Ammon's horn (tissue), 1 donor: ENCODE measurements at regions not wholly inside any gene's neighbourhood (a gene's known extent, or its start where the extent isn't known, plus 50 kb on each side); places are given as distances from the start of the nearest gene placed in this dataset.
"Not testable (repeated sequence)": the region's sequence is repeated elsewhere in the genome, so short reads cannot be mapped to it uniquely, and the experiment has no call there.

Experiments used
- DNase-seq: peaks from one replicate; pipeline ENCODE4 v3.0.0-alpha.2; 2016; ENCODE audit warnings: low spot score

DNA sequence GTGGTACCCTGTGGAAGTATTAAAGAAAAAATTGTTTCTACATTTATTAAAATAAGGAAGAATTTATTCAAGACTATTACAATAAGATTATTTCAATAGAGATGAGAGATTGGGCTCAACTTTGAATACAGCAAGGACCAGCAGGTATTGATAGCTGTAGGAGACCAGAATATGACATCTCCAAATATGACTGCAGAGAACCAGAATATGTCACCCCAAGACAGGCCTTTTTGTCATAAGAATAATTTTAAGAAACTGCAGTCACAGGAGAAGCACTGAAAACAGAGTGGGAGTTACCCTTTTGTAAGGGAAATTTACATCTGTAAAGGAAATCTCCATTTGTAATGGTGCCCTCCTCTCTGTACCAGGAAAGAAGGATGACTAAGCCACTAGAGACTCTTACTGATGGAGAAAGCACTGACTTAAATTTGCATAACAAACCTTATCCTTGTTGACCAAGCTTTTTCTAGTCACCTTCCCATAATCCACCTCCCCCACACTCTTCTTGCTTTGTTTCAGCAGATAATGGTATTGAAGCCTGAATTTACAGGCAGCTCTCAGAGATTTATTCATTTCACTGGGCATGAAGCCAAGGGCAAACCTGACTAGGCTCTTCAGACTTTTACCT, 145.1 kb upstream of the RMP24 start:
- DNase-seq, result no peak

DNA sequence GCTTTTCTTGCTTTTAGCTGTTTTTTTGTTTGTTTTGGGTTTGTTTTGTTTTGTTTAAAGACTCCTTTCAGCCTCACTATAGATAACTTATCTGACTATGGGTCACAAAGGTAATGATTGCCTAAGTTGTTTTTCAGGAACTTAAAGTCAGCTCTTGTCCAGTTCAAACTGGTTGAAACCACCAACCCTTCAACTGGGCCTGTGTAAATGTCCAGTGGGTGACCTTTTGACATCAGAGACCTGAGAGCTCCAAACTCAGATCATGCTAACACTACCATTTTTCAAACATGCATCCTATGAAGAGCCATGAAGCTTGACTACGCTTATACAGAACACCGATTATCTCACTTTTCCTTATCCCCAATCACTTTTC, 144.6 kb upstream of the RMP24 start:
- DNase-seq, result no peak

DNA sequence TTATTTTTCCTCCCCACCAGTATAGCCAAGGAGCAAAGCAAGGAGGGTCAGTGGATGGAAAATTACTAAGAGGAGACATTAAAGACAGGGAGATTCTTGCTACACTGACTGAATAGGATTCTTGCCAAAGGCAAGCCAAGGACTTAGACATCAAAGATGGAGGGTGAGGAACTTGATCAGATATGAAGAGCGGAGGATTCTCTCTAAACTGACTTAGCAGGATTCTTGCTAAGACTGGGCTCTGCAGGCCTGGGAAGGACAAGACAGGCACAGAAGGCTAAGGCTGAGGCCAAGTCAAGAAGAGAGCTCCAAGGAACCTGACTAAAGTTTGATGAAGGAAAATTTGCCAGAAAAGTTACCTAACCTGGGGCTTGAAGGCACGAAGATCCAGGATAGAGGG, 143.9 kb upstream of the RMP24 start:
- no peak for DNase-seq

DNA sequence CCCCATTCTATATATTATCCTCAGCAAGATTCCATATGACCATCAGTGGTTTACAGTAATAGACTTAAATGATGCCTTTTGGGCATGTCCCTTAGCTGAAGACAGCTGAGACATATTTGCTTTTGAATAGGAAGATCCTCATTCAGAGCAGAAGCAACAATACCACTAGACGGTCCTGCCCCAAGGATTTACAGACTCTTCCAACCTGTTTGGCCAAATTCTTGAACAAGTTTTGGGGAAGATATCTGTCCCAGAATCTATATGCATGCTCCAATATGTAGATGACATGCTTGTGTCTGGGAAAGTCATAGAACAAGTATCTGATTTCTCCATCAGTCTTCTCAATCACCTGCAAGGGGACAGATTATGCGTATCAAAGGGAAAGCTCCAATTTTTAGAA, 137.1 kb upstream of the RMP24 start:
- DNase-seq, result no peak

GRCh38 chr18:35835833-35836232, 136.6 kb upstream of the RMP24 start:
- DNase-seq, result no peak

DNA sequence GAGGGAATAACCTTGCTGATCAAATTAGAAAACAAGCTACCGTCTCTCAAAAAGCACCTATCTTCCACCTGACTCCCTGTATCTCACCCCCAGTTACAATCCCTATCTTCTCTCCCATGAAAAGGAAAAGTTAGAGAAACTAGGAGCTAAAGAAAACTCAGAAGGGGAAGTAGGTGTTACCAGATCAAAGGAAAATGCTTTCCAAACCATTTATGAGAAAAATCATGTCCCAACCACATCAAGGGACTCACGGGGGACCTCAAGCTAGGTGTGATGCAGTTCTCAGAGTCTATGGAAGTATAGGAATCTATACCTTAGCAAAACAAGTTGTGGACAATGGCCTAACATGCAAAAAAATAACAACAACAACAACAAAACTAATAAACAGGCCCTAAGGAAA, 135.5 kb upstream of the RMP24 start:
- DNase-seq, result no peak

DNA sequence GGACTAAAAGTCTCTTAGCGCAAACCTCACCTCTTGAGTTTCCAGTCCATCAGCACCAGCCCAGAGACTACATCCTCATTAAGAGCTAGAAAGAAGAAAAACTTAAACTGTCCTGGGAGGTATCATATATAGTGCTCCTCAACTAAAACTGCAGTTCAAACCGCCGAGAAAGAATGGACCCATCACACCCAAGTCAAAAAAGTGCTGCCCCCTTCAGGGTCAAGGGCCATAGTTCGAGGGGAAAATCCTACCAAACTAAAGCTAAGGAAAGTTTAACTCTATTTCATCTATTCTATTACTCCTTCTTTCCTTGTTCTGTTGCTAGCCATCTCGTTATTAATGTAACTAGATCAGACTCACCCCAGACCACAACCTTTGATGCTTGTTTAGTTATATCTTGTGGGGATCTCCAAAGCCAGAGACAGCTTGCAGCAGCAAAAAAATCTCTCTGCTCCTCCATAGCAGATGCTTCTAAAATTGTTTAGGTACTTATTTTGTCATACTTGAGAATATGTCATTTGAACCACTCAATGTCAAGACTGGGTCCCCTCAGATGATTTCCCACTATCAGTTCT, 134.5 kb upstream of the RMP24 start:
- no peak for DNase-seq

GRCh38 chr18:35841283-35841682, 131.2 kb upstream of the RMP24 start:
- no peak for DNase-seq

- no peak for DNase-seq
These were observed 129.9 kb upstream of the RMP24 start for GRCh38 chr18:35842536-35842935.

DNA sequence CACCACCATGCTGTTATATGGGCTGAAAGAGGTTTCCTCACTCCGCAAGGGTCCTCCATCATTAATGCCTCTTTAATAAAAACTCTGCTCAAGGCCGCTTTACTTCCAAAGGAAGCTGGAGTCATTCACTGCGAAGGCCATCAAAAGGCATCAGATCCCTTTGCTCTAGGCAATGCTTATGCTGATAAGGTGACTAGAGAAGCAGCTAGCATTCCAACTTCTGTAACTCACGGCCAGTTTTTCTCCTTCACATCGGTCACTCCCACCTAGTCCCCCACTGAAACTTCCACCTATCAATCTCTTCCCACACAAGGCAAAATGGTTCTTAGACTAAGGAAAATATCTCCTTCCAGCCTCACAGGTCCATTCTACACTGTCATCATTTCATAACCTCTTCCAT, 124.2 kb upstream of the RMP24 start:
- not testable (repeated sequence) for DNase-seq

GRCh38 chr18:35849241-35849640, 123.2 kb upstream of the RMP24 start:
- not testable (repeated sequence) for DNase-seq

- DNase-seq, result no peak
These were observed 121.1 kb upstream of the RMP24 start for GRCh38 chr18:35851286-35851970.

DNA sequence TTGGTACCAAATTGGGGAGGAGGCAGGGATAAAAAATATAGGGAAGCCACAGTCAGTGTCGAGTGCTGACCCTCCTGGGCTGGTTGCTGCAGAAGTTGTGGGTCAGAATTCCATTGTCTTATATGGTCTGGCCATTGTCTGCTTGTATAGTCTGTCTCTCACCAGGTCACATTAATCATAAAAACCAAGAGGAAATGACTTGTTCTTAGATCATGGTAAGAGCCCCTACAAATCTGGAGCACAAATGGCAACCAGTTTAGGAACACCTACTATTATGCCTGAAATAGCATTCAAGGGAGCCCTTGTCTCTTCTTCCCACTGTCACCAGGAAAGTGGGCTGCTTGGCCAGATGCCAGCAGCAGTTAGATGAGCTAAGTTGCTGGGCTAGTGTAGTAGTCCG, 119.7 kb upstream of the RMP24 start:
- DNase-seq, result no peak

DNA sequence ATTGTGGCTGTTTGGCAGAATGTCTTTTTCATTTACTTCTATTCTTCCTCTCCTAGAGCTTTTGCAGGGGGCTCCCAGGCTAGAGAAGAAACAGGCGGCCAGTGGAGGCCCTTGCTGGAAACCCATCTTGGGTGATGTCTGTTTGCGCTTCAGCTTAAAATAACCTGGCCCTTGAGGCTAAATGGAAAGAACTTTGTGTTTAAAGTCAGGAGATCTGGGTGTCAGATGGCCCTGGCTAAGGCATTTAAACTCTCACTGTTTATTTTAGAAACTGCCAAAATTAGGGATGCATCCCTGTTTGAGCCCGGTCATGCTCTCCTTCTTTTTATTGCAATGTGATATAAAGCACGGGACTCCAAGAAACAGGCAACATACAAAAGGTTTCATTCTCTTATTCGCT, 118.4 kb upstream of the RMP24 start:
- no peak for DNase-seq

DNA sequence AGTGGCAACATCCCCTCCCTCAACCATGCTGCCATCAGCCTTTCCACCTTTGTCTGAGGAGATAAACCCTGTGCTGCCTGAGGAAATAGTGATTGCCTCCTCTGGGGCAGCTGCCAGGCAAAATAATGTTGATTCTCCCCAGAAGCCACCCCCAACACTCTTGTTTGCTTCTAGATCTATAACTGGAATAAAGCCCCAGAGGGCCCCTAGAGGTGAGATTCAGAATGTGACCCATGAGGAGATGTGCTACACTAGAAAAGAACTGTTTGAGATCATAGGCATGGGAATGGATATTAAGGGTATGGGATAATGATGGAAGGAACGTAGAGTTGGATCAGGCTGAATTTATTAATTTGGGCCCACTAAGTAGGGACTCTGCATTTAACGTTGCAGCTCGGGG, 116.3 kb upstream of the RMP24 start:
- no peak for DNase-seq

GRCh38 chr18:35856721-35857120, 115.8 kb upstream of the RMP24 start:
- DNase-seq, result not testable (repeated sequence)

GRCh38 chr18:35857581-35857980, 114.9 kb upstream of the RMP24 start:
- not testable (repeated sequence) for DNase-seq

- peak; percentile 10 for DNase-seq
These were observed 110.9 kb upstream of the RMP24 start for GRCh38 chr18:35861367-35862118.

GRCh38 chr18:35862119-35862640, 110.3 kb upstream of the RMP24 start:
- DNase-seq, result no peak

DNA sequence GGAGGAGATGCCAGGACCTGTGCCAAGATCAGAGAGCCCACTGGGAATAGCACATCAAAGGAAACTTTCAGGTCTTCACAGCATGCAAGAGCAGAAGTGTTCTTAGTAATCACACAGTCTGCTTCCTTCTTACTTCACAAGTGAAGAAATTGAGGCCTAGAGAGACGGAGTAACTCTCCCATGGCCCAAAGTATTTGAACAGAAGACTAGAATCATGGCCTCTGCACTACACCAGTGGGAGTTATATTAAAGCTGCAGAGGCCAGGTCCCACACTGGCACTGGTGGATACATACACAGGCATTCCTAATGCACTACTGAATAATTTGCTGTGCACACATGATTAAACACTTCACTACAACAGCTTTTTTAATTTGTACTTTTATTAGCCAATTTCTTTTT, 107.6 kb upstream of the RMP24 start:
- no peak for DNase-seq

- no peak for DNase-seq
These were observed 103.6 kb upstream of the RMP24 start for GRCh38 chr18:35868915-35869314.

GRCh38 chr18:35871337-35871736, 101.1 kb upstream of the RMP24 start:
- no peak for DNase-seq

DNA sequence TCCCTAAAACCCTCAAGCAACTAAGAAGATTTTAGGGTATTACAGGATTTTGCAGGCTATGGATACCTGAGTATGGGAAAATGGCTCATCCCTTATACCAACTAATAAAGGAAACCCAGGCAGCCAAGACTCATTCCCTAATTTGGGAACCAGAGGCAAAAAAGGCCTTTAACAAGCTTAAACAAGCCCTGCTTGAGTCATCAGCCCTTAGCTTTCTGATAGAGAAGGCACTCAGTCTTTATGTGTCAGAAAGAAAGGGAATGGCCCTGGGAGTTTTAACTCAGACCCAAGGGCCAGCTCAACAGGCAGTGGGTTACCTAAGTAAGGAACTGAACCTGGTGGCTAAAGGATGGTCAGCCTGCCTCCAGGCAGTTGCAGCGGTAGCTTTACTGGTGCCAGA, 96.9 kb upstream of the RMP24 start:
- no peak for DNase-seq
